GM23338 (cell line): ENCODE measurements at regions not wholly inside any gene's neighbourhood (a gene's known extent, or its start where the extent isn't known, plus 50 kb on each side); places are given as distances from the start of the nearest gene placed in this dataset.

Source experiments
- ATAC-seq: fragments of 200-7000 bp; cut with Tn5 transposase; 3 replicates; pipeline ENCODE4 v1.9.1; 2020
- DNase-seq: peaks from one replicate; pipeline ENCODE4 v3.0.0-alpha.2; 2015; ENCODE audit warnings: low spot score
- H2AFZ ChIP-seq: fragments of 200-600 bp; sonication (generic); 2 replicates; pipeline ENCODE4 v1.8.0; 2016; ENCODE audit warnings: antibody characterized with exemption, mild to moderate bottlenecking, moderate library complexity
- H3F3A ChIP-seq: fragments of 200-600 bp; sonication (generic); replicated peaks from 2 replicates; pipeline ENCODE4 v1.8.0; 2017; ENCODE audit warnings: antibody characterized with exemption, mixed run types, low read depth
- H3K27ac ChIP-seq: fragments of 200-600 bp; sonication (generic); 2 replicates; pipeline ENCODE4 v1.6.1; 2016; ENCODE audit warnings: low read depth
- H3K27me3 ChIP-seq: fragments of 200-600 bp; sonication (generic); 2 replicates; pipeline ENCODE4 v1.8.0; 2016; ENCODE audit warnings: mild to moderate bottlenecking, mixed run types, moderate library complexity; ENCODE audit not compliant: insufficient read depth
- H3K36me3 ChIP-seq: fragments of 200-600 bp; sonication (generic); 2 replicates; pipeline ENCODE4 v1.8.0; 2016; ENCODE audit warnings: mild to moderate bottlenecking; ENCODE audit not compliant: insufficient read depth
- H3K4me1 ChIP-seq: fragments of 200-600 bp; sonication (generic); 2 replicates; pipeline ENCODE4 v1.8.0; 2016; ENCODE audit warnings: mild to moderate bottlenecking, moderate library complexity; ENCODE audit not compliant: insufficient read depth
- H3K4me2 ChIP-seq: fragments of 200-600 bp; sonication (generic); 2 replicates; pipeline ENCODE4 v1.7.1; 2017; ENCODE audit warnings: mixed run types
- H3K4me3 ChIP-seq: fragments of 200-600 bp; sonication (generic); 2 replicates; pipeline ENCODE4 v1.6.1; 2016; ENCODE audit warnings: mixed run types
- H3K79me2 ChIP-seq: fragments of 200-600 bp; sonication (generic); replicated peaks from 2 replicates; pipeline ENCODE4 v1.8.0; 2017; ENCODE audit warnings: mild to moderate bottlenecking; ENCODE audit not compliant: insufficient read depth
- H3K9me2 ChIP-seq: fragments of 200-600 bp; sonication (generic); 2 replicates; pipeline ENCODE4 v1.8.0; 2017; ENCODE audit not compliant: insufficient read depth
- H4K20me1 ChIP-seq: fragments of 200-600 bp; sonication (generic); replicated peaks from 2 replicates; pipeline ENCODE4 v1.8.0; 2017; ENCODE audit warnings: mild to moderate bottlenecking; ENCODE audit not compliant: insufficient read depth
- H3K27ac Mint-ChIP-seq: 2 replicates; pipeline ENCODE4 v1.8.0; 2020; ENCODE audit warnings: inconsistent platforms, mild to moderate bottlenecking, moderate library complexity, mixed read lengths
- H3K27me3 Mint-ChIP-seq: 3 replicates; pipeline ENCODE4 v1.8.0; 2022; ENCODE audit warnings: low read depth, mild to moderate bottlenecking, moderate library complexity, mixed read lengths, inconsistent platforms; ENCODE audit not compliant: insufficient read depth, poor library complexity
- H3K36me3 Mint-ChIP-seq: 3 replicates; pipeline ENCODE4 v1.8.0; 2021; ENCODE audit warnings: low read depth, mild to moderate bottlenecking, inconsistent platforms, moderate library complexity, mixed read lengths
- H3K4me1 Mint-ChIP-seq: 3 replicates; pipeline ENCODE4 v1.8.0; 2020; ENCODE audit warnings: mild to moderate bottlenecking, inconsistent platforms, mixed read lengths
- H3K4me3 Mint-ChIP-seq: 3 replicates; pipeline ENCODE4 v1.8.0; 2021; ENCODE audit warnings: moderate library complexity, mild to moderate bottlenecking, inconsistent platforms, mixed read lengths
- H3K9me3 Mint-ChIP-seq: 3 replicates; pipeline ENCODE4 v1.8.0; 2020; ENCODE audit warnings: moderate library complexity, mild to moderate bottlenecking, inconsistent platforms, mixed read lengths
- CTCF ChIP-seq, 2 experiments: fragments of 200-600 bp in 1 of 2; sonication (generic) in 1 of 2; conservative IDR thresholded peaks; 2 replicates each; pipeline versions ENCODE4 v1.5.1 to v1.6.1; 2016 to 2017; ENCODE audit warnings: antibody characterized with exemption in 2 of 2, low read depth in 2 of 2, mild to moderate bottlenecking in 2 of 2, moderate library complexity in 1 of 2
- ETS1 ChIP-seq: IDR thresholded peaks from 2 replicates; pipeline ENCODE4 v1.6.1; 2016; ENCODE audit warnings: antibody characterized with exemption
- EZH2 ChIP-seq: fragments of 200-600 bp; sonication (generic); IDR thresholded peaks from one replicate; pipeline ENCODE4 v1.8.0; 2017; ENCODE audit warnings: antibody characterized with exemption, mild to moderate bottlenecking, low read depth; ENCODE audit not compliant: unreplicated experiment
- EZH2phosphoT487 ChIP-seq: fragments of 200-600 bp; sonication (generic); IDR thresholded peaks from one replicate; pipeline ENCODE4 v1.8.1; 2018; ENCODE audit warnings: antibody characterized with exemption; ENCODE audit not compliant: unreplicated experiment
- POLR2AphosphoS5 ChIP-seq: IDR thresholded peaks from 2 replicates; pipeline ENCODE4 v1.6.1; 2016; ENCODE audit warnings: antibody characterized with exemption, low read depth
- STAT1 ChIP-seq: IDR thresholded peaks from one replicate; pipeline ENCODE4 v1.6.1; 2016; ENCODE audit warnings: antibody characterized with exemption; ENCODE audit not compliant: unreplicated experiment
- ZNF114 ChIP-seq: fragments of 250-450 bp; sonication (Bioruptor Pico); IDR thresholded peaks from 2 replicates; pipeline ENCODE4 v1.5.0; 2020; ENCODE audit warnings: mild to moderate bottlenecking, moderate library complexity
- ZNF331 ChIP-seq: fragments of 250-450 bp; sonication (Bioruptor Pico); IDR thresholded peaks from 2 replicates; pipeline ENCODE4 v1.5.0; 2020; ENCODE audit warnings: low read depth, mild to moderate bottlenecking, moderate library complexity
- ZNF462 ChIP-seq: fragments of 250-450 bp; sonication (Bioruptor Pico); IDR thresholded peaks from 2 replicates; pipeline ENCODE4 v1.5.0; 2020; ENCODE audit warnings: mild to moderate bottlenecking, moderate library complexity

- TF ChIP-seq ZNF462 (CRISPR knock-in tag): no peak
- no peak for TF ChIP-seq ETS1
These were observed 594.1 kb downstream of the NR2F2 start (continued) for GRCh38 chr15:96924570-96924969.

GRCh38 chr15:96947296-96948229 is 617.1 kb downstream of the NR2F2 start:
- peaks cover 23% of the 10 kb centered on the region for H3K4me1 ChIP-seq
- Mint-ChIP-seq H3K27ac (no peak overlapping the region), H3K9me3 (no peaks in the 10 kb centered on the region), H3K4me1 (peaks cover 28% of the 10 kb centered on the region), H3K36me3 (no peaks in the 10 kb centered on the region), H3K27me3 (peaks cover 5% of the 10 kb centered on the region), H3K4me3 (peak overlapping the region; percentile 73)
- H3K36me3 ChIP-seq: no peaks in the 10 kb centered on the region
- peak overlapping the region; percentile 61 for H2AFZ ChIP-seq
- peak overlapping the region; percentile 61 for H3K4me3 ChIP-seq
- ATAC-seq (peak; percentile 94), DNase-seq (peak; percentile 80)
- no peaks in the 10 kb centered on the region for H3K9me2 ChIP-seq
- no peak overlapping the region for H3K27ac ChIP-seq
- H3F3A ChIP-seq: no peaks in the 10 kb centered on the region
- peak overlapping the region; percentile 85 for H3K4me2 ChIP-seq
- no peaks in the 10 kb centered on the region for H3K79me2 ChIP-seq
- TF ChIP-seq ZNF114 (CRISPR knock-in tag) (no peak), STAT1 (no peak), ZNF331 (CRISPR knock-in tag) (no peak), EZH2phosphoT487 (no peak), EZH2 (no peak), ETS1 (no peak), CTCF (conservative IDR thresholded peaks at IDR 0.05; ENCODE audit: low read depth in 2 of 2) (no peak), POLR2AphosphoS5 (no peak)
- H3K27me3 ChIP-seq: peaks cover 36% of the 10 kb centered on the region
- H4K20me1 ChIP-seq: no peaks in the 10 kb centered on the region
